ENCODE measurements at regions not wholly inside any gene's neighbourhood (a gene's known extent, or its start where the extent isn't known, plus 50 kb on each side); places are given as distances from the start of the nearest gene placed in this dataset.

- Histone ChIP-seq H3K27me3 (ENCODE audit: control insufficient read depth, insufficient read depth, low read length, poor library complexity, severe bottlenecking) (peaks cover 7% of the 10 kb centered on the region), H3K9me3 (ENCODE audit: control insufficient read depth, low read length) (no peaks in the 10 kb centered on the region), H3K4me3 (ENCODE audit: low read length) (no peak overlapping the region), H3K4me1 (ENCODE audit: control insufficient read depth, insufficient read depth, low read length) (no peaks in the 10 kb centered on the region), H3K27ac (ENCODE audit: low read depth, low read length) (no peak overlapping the region), H3K9ac (ENCODE audit: extremely low read depth, low read length, poor library complexity, severe bottlenecking) (no peak overlapping the region), H3K36me3 (ENCODE audit: control insufficient read depth, insufficient read depth, low read length) (no peaks in the 10 kb centered on the region)
- 89 to 100% methylated on average over 1 of the region's 1 CpG for WGBS, 2 experiments (ENCODE audit: insufficient coverage in 1 of 2, insufficient read length in 1 of 2)
- no peak for DNase-seq
- Mint-ChIP-seq H3K4me3 (no peak overlapping the region), H3K9me3 (no peaks in the 10 kb centered on the region), H3K27ac (no peak overlapping the region), H3K36me3 (ENCODE audit: low read depth) (no peaks in the 10 kb centered on the region), H3K4me1 (peaks cover 13% of the 10 kb centered on the region), H3K27me3 (ENCODE audit: insufficient read depth) (peaks cover 9% of the 10 kb centered on the region)
- TF ChIP-seq, protein P1, sequence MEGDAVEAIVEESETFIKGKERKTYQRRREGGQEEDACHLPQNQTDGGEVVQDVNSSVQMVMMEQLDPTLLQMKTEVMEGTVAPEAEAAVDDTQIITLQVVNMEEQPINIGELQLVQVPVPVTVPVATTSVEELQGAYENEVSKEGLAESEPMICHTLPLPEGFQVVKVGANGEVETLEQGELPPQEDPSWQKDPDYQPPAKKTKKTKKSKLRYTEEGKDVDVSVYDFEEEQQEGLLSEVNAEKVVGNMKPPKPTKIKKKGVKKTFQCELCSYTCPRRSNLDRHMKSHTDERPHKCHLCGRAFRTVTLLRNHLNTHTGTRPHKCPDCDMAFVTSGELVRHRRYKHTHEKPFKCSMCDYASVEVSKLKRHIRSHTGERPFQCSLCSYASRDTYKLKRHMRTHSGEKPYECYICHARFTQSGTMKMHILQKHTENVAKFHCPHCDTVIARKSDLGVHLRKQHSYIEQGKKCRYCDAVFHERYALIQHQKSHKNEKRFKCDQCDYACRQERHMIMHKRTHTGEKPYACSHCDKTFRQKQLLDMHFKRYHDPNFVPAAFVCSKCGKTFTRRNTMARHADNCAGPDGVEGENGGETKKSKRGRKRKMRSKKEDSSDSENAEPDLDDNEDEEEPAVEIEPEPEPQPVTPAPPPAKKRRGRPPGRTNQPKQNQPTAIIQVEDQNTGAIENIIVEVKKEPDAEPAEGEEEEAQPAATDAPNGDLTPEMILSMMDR (conservative IDR thresholded peaks at IDR 0.05), result no peak
Observed at GRCh38 chr2:49813208-49813607, 658.9 kb upstream of the FSHR start.

DNA sequence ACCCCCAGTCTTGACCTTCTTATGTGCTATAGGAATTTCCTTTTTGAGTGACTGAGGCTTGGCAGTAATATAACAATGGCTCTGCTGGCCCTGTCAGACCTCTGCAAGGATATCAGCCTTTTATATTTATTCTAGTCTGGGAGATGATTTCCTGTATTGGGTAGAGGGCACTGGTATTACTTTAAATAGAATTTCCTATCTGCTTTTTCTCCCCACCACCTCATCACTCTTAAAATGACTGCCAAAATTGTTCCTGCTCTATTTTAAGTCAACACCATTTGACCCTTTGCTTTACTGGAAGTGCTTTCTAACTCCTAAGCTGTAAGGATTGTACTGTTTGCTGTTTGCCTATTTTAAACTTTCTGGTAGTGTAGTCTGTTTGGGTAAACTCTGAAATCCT lies 658.4 kb upstream of the FSHR start:
- no peak for DNase-seq
- TF ChIP-seq, protein P1 (conservative IDR thresholded peaks at IDR 0.05), result no peak
- Histone ChIP-seq H3K36me3 (ENCODE audit: control insufficient read depth, insufficient read depth, low read length) (no peaks in the 10 kb centered on the region), H3K4me3 (ENCODE audit: low read length) (no peak overlapping the region), H3K9me3 (ENCODE audit: control insufficient read depth, low read length) (no peaks in the 10 kb centered on the region), H3K27ac (ENCODE audit: low read depth, low read length) (no peak overlapping the region), H3K9ac (ENCODE audit: extremely low read depth, low read length, poor library complexity, severe bottlenecking) (no peak overlapping the region), H3K27me3 (ENCODE audit: control insufficient read depth, insufficient read depth, low read length, poor library complexity, severe bottlenecking) (peaks cover 3% of the 10 kb centered on the region), H3K4me1 (ENCODE audit: control insufficient read depth, insufficient read depth, low read length) (no peaks in the 10 kb centered on the region)
- Mint-ChIP-seq H3K27me3 (ENCODE audit: insufficient read depth) (peaks cover 9% of the 10 kb centered on the region), H3K4me1 (peaks cover 13% of the 10 kb centered on the region), H3K36me3 (ENCODE audit: low read depth) (no peaks in the 10 kb centered on the region), H3K9me3 (no peaks in the 10 kb centered on the region), H3K4me3 (no peak overlapping the region), H3K27ac (no peak overlapping the region)

GRCh38 chr2:49811502-49811901 lies 657.2 kb upstream of the FSHR start:
- no peaks in the 10 kb centered on the region for H3K36me3 Mint-ChIP-seq (ENCODE audit: low read depth)

More at GRCh38 chr2:49811502-49811901, 657.2 kb upstream of the FSHR start:
- H3K9ac ChIP-seq (ENCODE audit: extremely low read depth, low read length, poor library complexity, severe bottlenecking), result no peak overlapping the region
- H3K27me3 ChIP-seq (ENCODE audit: control insufficient read depth, insufficient read depth, low read length, poor library complexity, severe bottlenecking), result peaks cover 4% of the 10 kb centered on the region
- no peaks in the 10 kb centered on the region for H3K9me3 ChIP-seq (ENCODE audit: control insufficient read depth, low read length)
- Mint-ChIP-seq H3K4me3 (no peak overlapping the region), H3K4me1 (peaks cover 13% of the 10 kb centered on the region), H3K9me3 (no peaks in the 10 kb centered on the region), H3K27ac (no peak overlapping the region), H3K27me3 (ENCODE audit: insufficient read depth) (peaks cover 10% of the 10 kb centered on the region)
- no peaks in the 10 kb centered on the region for H3K36me3 ChIP-seq (ENCODE audit: control insufficient read depth, insufficient read depth, low read length)
- no peak overlapping the region for H3K4me3 ChIP-seq (ENCODE audit: low read length)
- DNase-seq, result no peak
- no peak overlapping the region for H3K27ac ChIP-seq (ENCODE audit: low read depth, low read length)
- 91% methylated on average over 4 of the region's 4 CpGs; no CpG with 5 or more reads in 1 of the 2 experiments for whole genome bisulfite sequencing, 2 experiments (ENCODE audit: insufficient coverage in 1 of 2, insufficient read length in 1 of 2)
- no peaks in the 10 kb centered on the region for H3K4me1 ChIP-seq (ENCODE audit: control insufficient read depth, insufficient read depth, low read length)
- TF ChIP-seq, protein P1 (conservative IDR thresholded peaks at IDR 0.05), result no peak
